Psoas muscle (tissue), 7 donors: ENCODE measurements at regions not wholly inside any gene's neighbourhood (a gene's known extent, or its start where the extent isn't known, plus 50 kb on each side); places are given as distances from the start of the nearest gene placed in this dataset.

ENCODE experiments used
- ATAC-seq, 4 donors: fragments of 200-7000 bp; cut with Tn5 transposase; one replicate each; pipeline ENCODE4 v1.9.1; 2020; ENCODE audit warnings: moderate library complexity in 3 of 4, mild to moderate bottlenecking in 2 of 4
- DNase-seq, 2 donors: peaks; one replicate each; pipeline ENCODE4 v3.0.0-alpha.2; 2020
- H3K27ac ChIP-seq: fragments of 200-600 bp; one replicate; pipeline ENCODE4 v1.8.0; 2022
- H3K27me3 ChIP-seq, 3 donors: fragments of 200-600 bp in 1 of 3; one replicate each; pipeline versions ENCODE4 v1.6.1 to v1.8.0; 2013 to 2022; ENCODE audit warnings: low read length in 2 of 3, mild to moderate bottlenecking in 2 of 3, moderate library complexity in 1 of 3; ENCODE audit not compliant: insufficient read depth in 3 of 3
- H3K36me3 ChIP-seq, 2 donors: fragments of 200-600 bp in 1 of 2; one replicate each; pipeline versions ENCODE4 v1.6.1 to v1.8.0; 2013 to 2022; ENCODE audit warnings: low read depth in 1 of 2, mild to moderate bottlenecking in 1 of 2, moderate library complexity in 1 of 2; ENCODE audit not compliant: insufficient read depth in 1 of 2
- H3K4me1 ChIP-seq: fragments of 200-600 bp; one replicate; pipeline ENCODE4 v1.8.0; 2022
- H3K4me3 ChIP-seq: fragments of 200-600 bp; one replicate; pipeline ENCODE4 v1.8.0; 2022; ENCODE audit warnings: mild to moderate bottlenecking
- H3K9me3 ChIP-seq: fragments of 200-600 bp; one replicate; pipeline ENCODE4 v1.8.0; 2022
- CTCF ChIP-seq: fragments of 200-600 bp; IDR thresholded peaks from one replicate; pipeline ENCODE4 v1.8.0; 2022; ENCODE audit warnings: antibody characterized with exemption
- WGBS, 3 donors: extraction: QIAGEN DNeasy Blood & Tissue Kit; methylation state at CpG; one replicate each; pipeline versions ENCODE4 v1.1.6 to v1.1.7; 2013; 5-methylcytosine and 5-hydroxymethylcytosine counted together
- intact Hi-C, 2 donors: fragments of 100-400 bp; cut with DNase I; formaldehyde crosslinking; loops; one replicate each; pipeline versions ENCODE4 v1.11.0 to v1.14.2; 2022
- donor health status: healthy with polysubstance abuse.
- donor health status: DM: no; HTN: no; CAD: no; lungs with moderate emphysema.
- donor health status: Bipolar disorder and iron deficiency.
- donor health status: healthy.
- donor health status: DM: yes; HTN: yes; CAD: no.
- donor health status: DM: no; HTN: no; CAD: no.
- donor health status: DM: yes; HTN: yes; CAD: no.

- no peak overlapping the region for H3K4me3 ChIP-seq
- ATAC-seq (no peak), DNase-seq (no peak)
- intact Hi-C loops: loop anchor here in 1 of 2 donors (10.0 kb wide), 1 partner anchor 80 kb away; no protein-coding TSS in a partner anchor
- peak overlapping the region; percentile 92 for H3K27ac ChIP-seq
- WGBS, 3 donors: 84 to 94% (median 91%) methylated on average over 1 of the region's 1 CpG
- no peaks in the 10 kb centered on the region for H3K27me3 ChIP-seq
- H3K36me3 ChIP-seq: no peaks in the 10 kb centered on the region
- H3K9me3 ChIP-seq: no peaks in the 10 kb centered on the region
- TF ChIP-seq CTCF: no peak
- peaks cover 55% of the 10 kb centered on the region for H3K4me1 ChIP-seq
Observed at GRCh38 chr13:44234566-44234965, 139.1 kb upstream of the SERP2 start.

GRCh38 chr13:44236370-44236769, 137.3 kb upstream of the SERP2 start:
- peak; percentile 61 to 80 (median 74) for ATAC-seq
- 35 to 83% (median 59%) methylated on average over 1 of the region's 1 CpG for WGBS, 3 donors

DNA sequence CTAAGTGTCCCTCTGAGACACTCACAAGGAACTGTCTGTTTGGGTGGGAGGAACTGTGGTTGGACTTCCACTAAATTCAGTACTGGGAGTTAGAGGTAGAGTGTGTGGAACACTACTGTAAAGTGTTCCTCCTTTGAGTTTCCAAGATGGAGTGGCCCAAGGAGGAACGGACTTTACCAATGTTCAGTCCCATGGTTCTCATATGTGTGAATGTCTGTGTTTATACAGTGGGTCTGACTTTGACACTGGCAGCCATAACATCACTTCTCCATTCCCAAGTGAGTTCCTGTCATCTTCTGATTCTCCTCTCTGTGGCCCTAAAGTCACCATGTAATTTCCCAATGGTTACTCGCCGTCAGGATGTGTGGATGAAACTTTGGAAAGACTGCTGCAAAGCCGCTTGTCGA, 136.8 kb upstream of the SERP2 start:
- no peaks in the 10 kb centered on the region for H3K36me3 ChIP-seq
- peak overlapping the region; percentile 92 for H3K27ac ChIP-seq
- DNase-seq (no peak), ATAC-seq (peak in 3 of 4 donors; percentile 1 to 23 (median 23))
- no peak overlapping the region for H3K4me3 ChIP-seq
- WGBS, 3 donors: 43 to 62% (median 54%) methylated on average over 5 of the region's 5 CpGs
- H3K4me1 ChIP-seq: peaks cover 48% of the 10 kb centered on the region
- intact Hi-C loops: loop anchor here (2.0 to 10.0 kb wide), 5 partner anchors 34 to 200 kb away; no protein-coding TSS in a partner anchor
- TF ChIP-seq CTCF: no peak
- H3K9me3 ChIP-seq: no peaks in the 10 kb centered on the region
- H3K27me3 ChIP-seq: no peaks in the 10 kb centered on the region

More at GRCh38 chr13:44236370-44236769, 137.3 kb upstream of the SERP2 start:
- intact Hi-C loops: loop anchor here (2.0 to 10.0 kb wide), 5 partner anchors 34 to 200 kb away; no protein-coding TSS in a partner anchor
- no peaks in the 10 kb centered on the region for H3K36me3 ChIP-seq
- no peak for DNase-seq
- no peaks in the 10 kb centered on the region for H3K9me3 ChIP-seq
- TF ChIP-seq CTCF: no peak
- H3K27me3 ChIP-seq: no peaks in the 10 kb centered on the region
- H3K27ac ChIP-seq: peak overlapping the region; percentile 92
- peaks cover 52% of the 10 kb centered on the region for H3K4me1 ChIP-seq
- no peak overlapping the region for H3K4me3 ChIP-seq

DNA sequence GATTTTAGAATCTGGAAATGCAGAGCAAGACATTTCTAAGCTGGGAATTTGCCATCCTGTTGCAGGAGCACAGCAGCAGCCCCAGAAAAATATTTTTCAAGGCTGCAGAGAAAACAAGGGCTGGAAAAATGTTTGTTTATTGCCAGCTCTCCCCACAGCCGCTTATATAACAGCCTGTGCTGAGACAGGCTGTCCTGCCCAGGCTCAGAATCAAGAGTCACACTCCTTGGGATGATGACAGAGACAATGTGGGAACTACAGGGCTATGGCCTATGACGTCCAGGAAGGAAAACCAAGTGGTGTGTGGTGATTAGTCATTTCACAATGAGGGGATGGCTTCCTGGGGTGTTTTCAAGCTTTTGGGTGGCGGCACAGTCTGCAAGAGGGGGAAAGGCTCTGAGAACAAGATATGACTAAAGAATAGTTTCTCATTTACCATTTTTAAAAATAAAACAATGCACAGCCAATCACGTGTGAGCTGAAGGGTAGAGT, 136.3 kb upstream of the SERP2 start:
- Histone ChIP-seq H3K4me3 (no peak overlapping the region), H3K4me1 (peaks cover 44% of the 10 kb centered on the region), H3K9me3 (no peaks in the 10 kb centered on the region), H3K27me3 (no peaks in the 10 kb centered on the region), H3K36me3 (no peaks in the 10 kb centered on the region), H3K27ac (peak overlapping the region; percentile 92)
- DNase-seq (peak; percentile 56 to 78), ATAC-seq (peak; percentile 88 to 95 (median 92))
- 19 to 26% (median 24%) methylated on average over 4 of the region's 4 CpGs for WGBS, 3 donors
- TF ChIP-seq CTCF: no peak
- intact Hi-C loops: loop anchor here (2.0 to 10.0 kb wide), 5 partner anchors 33 to 199 kb away; no protein-coding TSS in a partner anchor
